ENCODE measurements at regions not wholly inside any gene's neighbourhood (a gene's known extent, or its start where the extent isn't known, plus 50 kb on each side); places are given as distances from the start of the nearest gene placed in this dataset.
"Not testable (repeated sequence)": the region's sequence is repeated elsewhere in the genome, so short reads cannot be mapped to it uniquely, and the experiment has no call there.

DNA sequence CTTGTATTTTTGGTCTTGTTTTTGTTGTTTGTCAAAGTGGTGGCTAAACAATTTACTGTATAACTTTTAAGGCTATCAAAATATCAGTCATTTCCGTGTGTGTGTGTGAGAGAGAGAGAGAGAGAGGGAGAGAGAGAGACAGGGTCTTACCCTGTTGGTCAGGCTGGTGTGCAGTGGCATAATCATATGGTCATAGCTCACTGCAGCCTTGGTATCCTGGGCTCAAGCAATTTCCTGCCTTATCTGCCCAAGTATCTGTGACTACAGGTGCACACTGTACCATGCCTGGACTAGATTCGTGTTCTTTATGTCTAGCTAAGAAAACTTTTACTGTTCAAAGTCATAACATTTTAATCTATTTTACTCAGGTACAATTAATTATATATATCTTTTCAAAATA is 313.1 kb upstream of the PUDP start:
- not testable (repeated sequence) for TF ChIP-seq CTCF (conservative IDR thresholded peaks at IDR 0.05 in 1 of 2, IDR thresholded peaks at IDR 0.05 in 1 of 2; ENCODE audit: low read depth in 1 of 2, low read length in 2 of 2); EZH2 (IDR thresholded peaks at IDR 0.05; ENCODE audit: low read length, missing control alignments)

All from fibroblast of lung (primary cell).